Spleen (tissue), 7 donors: ENCODE measurements at regions not wholly inside any gene's neighbourhood (a gene's known extent, or its start where the extent isn't known, plus 50 kb on each side); places are given as distances from the start of the nearest gene placed in this dataset.

ENCODE experiments used
- CTCF ChIP-seq, 11 experiments: fragments of 200-600 bp in 7 of 11; fragments of 450-650 bp in 4 of 11; sonication (generic) in 4 of 11; IDR thresholded peaks in 8 of 11; conservative IDR thresholded peaks in 3 of 11; 1 replicate in 7 of 11; 2 replicates in 4 of 11; pipeline versions ENCODE4 v1.4.0 to v1.8.0; 2016 to 2021; ENCODE audit warnings: antibody characterized with exemption in 11 of 11, inconsistent platforms in 4 of 11, mild to moderate bottlenecking in 1 of 11
- POLR2A ChIP-seq, 3 donors: fragments of 450-650 bp; IDR thresholded peaks; one replicate each; pipeline ENCODE4 v1.5.1; 2017; ENCODE audit warnings: antibody characterized with exemption in 3 of 3, mild to moderate bottlenecking in 1 of 3
- POLR2AphosphoS5 ChIP-seq, 3 donors: sonication (generic); formaldehyde crosslinking; IDR thresholded peaks; one replicate each; pipeline ENCODE4 v1.5.1; 2017; ENCODE audit warnings: antibody characterized with exemption in 3 of 3
- donor health status: DM: no; HTN: no; CAD: no; lungs with moderate emphysema.
- donor health status: DM: no; HTN: no; CAD: no.
- donor health status: DM: no; HTN: no; CAD: no.

GRCh38 chr2:184532551-184532950 lies 65.8 kb upstream of the ZNF804A start:
- TF ChIP-seq POLR2A (IDR thresholded peaks at IDR 0.05) (no peak), CTCF (IDR thresholded peaks at IDR 0.05 in 8 of 11, conservative IDR thresholded peaks at IDR 0.05 in 3 of 11) (no peak), POLR2AphosphoS5 (IDR thresholded peaks at IDR 0.05) (no peak)
